Ishikawa (cell line): ENCODE measurements at regions not wholly inside any gene's neighbourhood (a gene's known extent, or its start where the extent isn't known, plus 50 kb on each side); places are given as distances from the start of the nearest gene placed in this dataset.

Experiments used
- CEBPB ChIP-seq: IDR thresholded peaks from 2 replicates; pipeline ENCODE4 v1.6.1; 2012
- CREB1 ChIP-seq: IDR thresholded peaks from 2 replicates; pipeline ENCODE4 v1.6.1; 2012; ENCODE audit warnings: low read depth
- EGR1 ChIP-seq: IDR thresholded peaks from 2 replicates; pipeline ENCODE4 v1.6.1; 2012
- EP300 ChIP-seq: IDR thresholded peaks from 2 replicates; pipeline ENCODE4 v1.6.1; 2012; ENCODE audit warnings: borderline replicate concordance
- FOXM1 ChIP-seq: IDR thresholded peaks from 2 replicates; pipeline ENCODE4 v1.6.1; 2012; ENCODE audit warnings: low read depth, borderline replicate concordance
- NFIC ChIP-seq: IDR thresholded peaks from 2 replicates; pipeline ENCODE4 v1.6.1; 2012
- RAD21 ChIP-seq: IDR thresholded peaks from 2 replicates; pipeline ENCODE4 v1.6.1; 2012; ENCODE audit warnings: low read depth
- REST ChIP-seq: IDR thresholded peaks from 2 replicates; pipeline ENCODE4 v1.6.1; 2012; ENCODE audit warnings: low read depth, mild to moderate bottlenecking
- TAF1 ChIP-seq: IDR thresholded peaks from 2 replicates; pipeline ENCODE4 v1.6.1; 2012; ENCODE audit warnings: low read depth, mild to moderate bottlenecking
- TCF12 ChIP-seq: IDR thresholded peaks from 2 replicates; pipeline ENCODE4 v1.6.1; 2012; ENCODE audit warnings: low read depth
- TEAD4 ChIP-seq: IDR thresholded peaks from 2 replicates; pipeline ENCODE4 v1.6.1; 2012
- YY1 ChIP-seq: IDR thresholded peaks from 2 replicates; pipeline ENCODE4 v1.6.1; 2012; ENCODE audit warnings: low read depth
- ZBTB7A ChIP-seq: IDR thresholded peaks from 2 replicates; pipeline ENCODE4 v1.6.1; 2012; ENCODE audit warnings: low read depth
- TF ChIP-seq, protein P1 (sequence below): IDR thresholded peaks from 2 replicates; pipeline ENCODE4 v1.6.1; 2012
- TF ChIP-seq, protein P2 (sequence below): IDR thresholded peaks from 2 replicates; pipeline ENCODE4 v1.6.1; 2012

DNA sequence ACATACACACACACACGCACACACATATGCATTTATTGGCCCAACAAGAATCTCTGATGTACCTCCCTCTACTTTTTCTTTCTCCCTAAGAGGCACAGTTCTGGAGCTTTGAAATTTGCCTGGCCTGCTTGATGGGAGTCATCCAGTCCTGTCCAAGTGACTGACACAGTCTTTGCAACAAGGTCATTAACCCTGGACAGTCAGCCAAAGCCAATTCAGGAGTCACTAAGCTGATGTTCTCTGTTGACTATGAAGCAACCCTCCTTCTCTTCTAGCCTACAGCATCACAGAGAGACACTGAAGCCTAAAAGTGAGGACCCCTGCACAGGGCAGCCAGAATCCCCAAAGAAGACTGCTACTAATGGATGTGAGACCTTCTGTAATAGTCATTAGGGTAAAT is 123.1 kb downstream of the HHIPL2 start:
- TF ChIP-seq CREB1, result no peak
- no peak for TF ChIP-seq ZBTB7A
- TF ChIP-seq YY1, result no peak
- TF ChIP-seq TCF12, result no peak
- no peak for TF ChIP-seq TEAD4
- no peak for TF ChIP-seq FOXM1
- no peak for TF ChIP-seq RAD21
- TF ChIP-seq, protein P1, sequence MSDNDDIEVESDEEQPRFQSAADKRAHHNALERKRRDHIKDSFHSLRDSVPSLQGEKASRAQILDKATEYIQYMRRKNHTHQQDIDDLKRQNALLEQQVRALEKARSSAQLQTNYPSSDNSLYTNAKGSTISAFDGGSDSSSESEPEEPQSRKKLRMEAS, result no peak
- TF ChIP-seq EGR1, result no peak
- TF ChIP-seq CEBPB, result no peak
- TF ChIP-seq REST, result no peak
- no peak for TF ChIP-seq EP300
- no peak for TF ChIP-seq NFIC

DNA sequence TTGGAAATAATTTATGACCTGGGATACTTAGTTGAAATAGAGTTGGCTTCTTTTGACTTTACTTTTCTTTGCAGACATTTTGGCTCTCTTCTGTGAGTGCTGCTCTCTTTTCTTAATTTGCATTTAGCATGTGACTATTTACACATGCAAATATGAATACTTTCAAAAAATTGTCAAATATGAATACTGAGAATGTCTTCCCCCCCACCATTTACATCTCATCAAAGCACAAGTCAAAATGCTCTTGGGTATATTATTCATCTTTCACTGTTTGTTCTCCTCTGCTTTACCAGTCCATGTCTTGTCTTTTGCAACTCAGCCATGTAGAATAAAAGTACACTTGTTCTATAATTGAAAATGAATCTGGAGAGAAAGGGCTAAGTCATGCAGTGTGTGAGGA is 126.5 kb downstream of the HHIPL2 start:
- TF ChIP-seq TCF12, result no peak

DNA sequence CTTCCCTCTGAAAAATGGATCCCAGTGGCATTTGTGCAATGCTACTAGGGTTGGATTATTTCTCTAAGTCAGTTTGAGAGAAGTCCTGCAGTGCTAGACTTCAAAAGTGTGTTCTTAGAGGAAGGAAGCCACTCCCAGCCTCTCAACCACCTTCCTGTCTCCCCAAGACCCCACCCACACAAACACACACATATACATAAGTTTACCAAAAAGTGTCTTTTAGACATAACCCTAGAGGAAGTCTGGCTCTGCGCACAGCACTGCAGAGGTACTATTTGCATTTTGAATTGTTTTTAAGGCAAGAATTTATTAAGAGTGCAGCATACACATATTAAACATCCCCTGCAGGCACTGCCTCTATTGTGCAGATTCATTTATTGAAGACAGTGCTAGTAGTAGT is 127.3 kb downstream of the HHIPL2 start:
- TF ChIP-seq, protein P2, sequence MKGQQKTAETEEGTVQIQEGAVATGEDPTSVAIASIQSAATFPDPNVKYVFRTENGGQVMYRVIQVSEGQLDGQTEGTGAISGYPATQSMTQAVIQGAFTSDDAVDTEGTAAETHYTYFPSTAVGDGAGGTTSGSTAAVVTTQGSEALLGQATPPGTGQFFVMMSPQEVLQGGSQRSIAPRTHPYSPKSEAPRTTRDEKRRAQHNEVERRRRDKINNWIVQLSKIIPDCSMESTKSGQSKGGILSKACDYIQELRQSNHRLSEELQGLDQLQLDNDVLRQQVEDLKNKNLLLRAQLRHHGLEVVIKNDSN, result no peak
- TF ChIP-seq ZBTB7A (no peak), TAF1 (no peak), TEAD4 (no peak), FOXM1 (no peak), RAD21 (no peak), CREB1 (no peak), YY1 (no peak), TCF12 (no peak), EP300 (no peak), CEBPB (no peak), EGR1 (no peak), NFIC (no peak)
- TF ChIP-seq, protein P1, result no peak

DNA sequence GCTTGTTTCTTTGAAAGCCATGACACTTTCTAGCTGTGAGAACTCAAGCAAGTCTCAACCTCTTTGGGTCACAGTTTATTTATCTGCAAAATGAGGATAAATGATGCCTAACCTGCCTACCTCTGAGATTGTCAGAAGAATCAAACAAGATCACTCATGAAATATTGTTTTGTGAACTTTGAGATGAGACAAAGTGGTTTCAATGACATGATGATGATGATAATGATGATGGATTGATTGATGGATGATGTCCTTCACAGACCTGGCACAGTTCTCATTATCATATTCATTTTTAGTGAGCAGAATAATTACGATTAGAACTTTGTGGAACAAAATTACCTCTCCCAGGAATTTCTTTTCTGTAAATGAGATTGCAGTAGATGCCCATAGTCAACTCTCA is 129.2 kb downstream of the HHIPL2 start:
- TF ChIP-seq EGR1, result no peak
- no peak for TF ChIP-seq YY1
- no peak for TF ChIP-seq NFIC
- no peak for TF ChIP-seq TCF12
- TF ChIP-seq TEAD4, result no peak

DNA sequence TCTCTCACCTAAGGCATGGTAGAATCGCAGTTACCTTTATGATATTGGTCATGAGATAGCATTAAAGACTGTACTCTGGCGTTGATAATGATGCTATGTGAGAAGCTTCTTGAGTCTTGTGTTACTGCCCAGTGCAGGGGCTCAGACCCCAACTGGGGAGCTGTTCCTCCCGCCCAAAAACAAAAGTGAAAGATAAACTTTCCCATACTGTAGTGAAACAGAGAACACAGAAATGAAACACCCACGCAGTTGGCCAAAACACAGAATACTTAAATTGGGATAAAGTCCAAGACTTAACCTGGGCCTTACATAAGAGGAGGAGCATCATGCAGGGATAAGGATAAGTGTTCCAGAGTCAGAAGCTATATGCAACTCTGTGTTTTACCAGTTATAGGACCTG is 130.6 kb downstream of the HHIPL2 start:
- TF ChIP-seq TEAD4 (no peak), REST (no peak), YY1 (no peak), CREB1 (no peak)

DNA sequence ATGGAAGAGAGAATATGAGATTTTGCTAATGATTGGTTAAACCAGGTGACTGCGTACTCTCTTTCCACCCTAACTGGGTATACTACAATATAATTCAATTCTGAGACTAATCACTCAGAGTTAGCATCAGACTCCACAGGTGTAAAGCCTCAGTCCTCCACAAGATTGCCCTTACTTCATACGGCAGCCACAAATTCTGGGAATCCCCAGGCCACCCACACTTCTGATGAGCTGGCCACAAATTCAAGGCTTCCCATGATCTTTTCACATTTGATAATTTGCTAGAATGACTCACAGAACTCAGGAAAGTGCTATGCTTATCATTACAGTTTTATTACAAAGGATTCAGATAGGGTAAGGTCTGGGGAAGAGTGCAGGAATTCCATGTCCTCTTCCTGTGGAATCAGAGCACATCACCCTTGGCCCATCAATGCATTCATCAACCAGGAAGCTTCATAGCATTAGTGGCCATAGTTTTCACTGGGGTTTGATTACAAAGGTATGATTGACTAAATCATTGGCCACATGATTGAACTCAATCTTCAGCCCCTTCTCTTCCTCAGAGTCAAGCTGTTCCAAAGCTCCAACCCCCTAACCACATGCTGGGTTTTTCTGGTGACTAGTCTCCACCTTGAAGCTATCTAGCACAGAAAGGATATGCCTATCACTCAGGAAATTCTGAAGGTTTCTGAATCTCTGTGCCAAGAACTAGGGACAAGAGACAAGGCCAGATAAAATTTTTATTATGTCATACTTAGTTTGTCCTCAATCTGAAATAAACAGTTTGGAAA is 131.7 kb downstream of the HHIPL2 start:
- no peak for TF ChIP-seq EP300

- TF ChIP-seq FOXM1 (no peak), NFIC (no peak), TAF1 (no peak), EP300 (no peak), ZBTB7A (no peak), TEAD4 (no peak), RAD21 (no peak), YY1 (no peak), REST (no peak), TCF12 (no peak), CREB1 (no peak), CEBPB (no peak), EGR1 (no peak)
- TF ChIP-seq, protein P1, result no peak
- TF ChIP-seq, protein P2, result no peak
These were observed 132.5 kb downstream of the HHIPL2 start for GRCh38 chr1:222415441-222415840.
